Right lobe of liver (tissue), 6 donors: ENCODE measurements at regions not wholly inside any gene's neighbourhood (a gene's known extent, or its start where the extent isn't known, plus 50 kb on each side); places are given as distances from the start of the nearest gene placed in this dataset.
A peak's percentile ranks its signal among the peaks of the same experiment; 100 is the strongest.
"Not testable (repeated sequence)": the region's sequence is repeated elsewhere in the genome, so short reads cannot be mapped to it uniquely, and the experiment has no call there.

Experiments used
- ATAC-seq, 4 donors: fragments of 200-7000 bp; cut with Tn5 transposase; one replicate each; pipeline ENCODE4 v1.9.1; 2020; ENCODE audit warnings: mild to moderate bottlenecking in 4 of 4, moderate library complexity in 4 of 4
- DNase-seq, 3 donors: peaks; one replicate each; pipeline ENCODE4 v3.0.0-alpha.2; 2020
- H3K27ac ChIP-seq, 3 donors: fragments of 200-600 bp; one replicate each; pipeline ENCODE4 v1.8.0; 2022
- H3K27me3 ChIP-seq, 2 donors: fragments of 200-600 bp; one replicate each; pipeline ENCODE4 v1.8.0; 2022
- H3K36me3 ChIP-seq, 4 donors: fragments of 200-600 bp; sonication (generic) in 1 of 4; one replicate each; pipeline versions ENCODE4 v1.5.1 to v1.8.0; 2017 to 2022; ENCODE audit warnings: control low read depth in 1 of 4
- H3K4me1 ChIP-seq, 4 donors: fragments of 200-600 bp; sonication (generic) in 1 of 4; one replicate each; pipeline versions ENCODE4 v1.5.1 to v1.8.0; 2017 to 2022; ENCODE audit warnings: control low read depth in 1 of 4
- H3K4me3 ChIP-seq, 3 donors: fragments of 200-600 bp; one replicate each; pipeline ENCODE4 v1.8.0; 2022
- H3K9me3 ChIP-seq, 4 donors: fragments of 200-600 bp; sonication (generic) in 1 of 4; one replicate each; pipeline versions ENCODE4 v1.5.1 to v1.8.0; 2017 to 2022; ENCODE audit warnings: control low read depth in 1 of 4
- POLR2A ChIP-seq: fragments of 450-650 bp; IDR thresholded peaks from one replicate; pipeline ENCODE4 v1.6.1; 2017; ENCODE audit warnings: antibody characterized with exemption, mild to moderate bottlenecking
- WGBS: methylation state at CpG from one replicate; pipeline ENCODE4 v1.1.6; 2018; ENCODE audit warnings: low coverage, low lambda C conversion rate; ENCODE audit not compliant: insufficient coverage; ENCODE audit errors: missing lambda C conversion rate; 5-methylcytosine and 5-hydroxymethylcytosine counted together
- intact Hi-C, 2 donors: fragments of 100-400 bp; cut with DNase I; formaldehyde crosslinking; loops; one replicate each; pipeline versions ENCODE4 v1.11.2 to v1.14.1; 2022
- TF ChIP-seq, protein P1 (sequence below), 4 donors: fragments of 200-600 bp in 3 of 4; fragments of 450-650 bp in 1 of 4; IDR thresholded peaks; one replicate each; pipeline versions ENCODE4 v1.5.1 to v1.8.0; 2016 to 2022; ENCODE audit warnings: antibody characterized with exemption in 4 of 4, mild to moderate bottlenecking in 2 of 4
- donor health status: DM: no; HTN: yes; CAD: no.
- donor health status: DM: no; HTN: no; CAD: no.
- donor health status: DM: no; HTN: no; CAD: no.
- donor health status: DM: no; HTN: yes; CAD: no.
- donor health status: DM: no; HTN: yes; CAD: no.

DNA sequence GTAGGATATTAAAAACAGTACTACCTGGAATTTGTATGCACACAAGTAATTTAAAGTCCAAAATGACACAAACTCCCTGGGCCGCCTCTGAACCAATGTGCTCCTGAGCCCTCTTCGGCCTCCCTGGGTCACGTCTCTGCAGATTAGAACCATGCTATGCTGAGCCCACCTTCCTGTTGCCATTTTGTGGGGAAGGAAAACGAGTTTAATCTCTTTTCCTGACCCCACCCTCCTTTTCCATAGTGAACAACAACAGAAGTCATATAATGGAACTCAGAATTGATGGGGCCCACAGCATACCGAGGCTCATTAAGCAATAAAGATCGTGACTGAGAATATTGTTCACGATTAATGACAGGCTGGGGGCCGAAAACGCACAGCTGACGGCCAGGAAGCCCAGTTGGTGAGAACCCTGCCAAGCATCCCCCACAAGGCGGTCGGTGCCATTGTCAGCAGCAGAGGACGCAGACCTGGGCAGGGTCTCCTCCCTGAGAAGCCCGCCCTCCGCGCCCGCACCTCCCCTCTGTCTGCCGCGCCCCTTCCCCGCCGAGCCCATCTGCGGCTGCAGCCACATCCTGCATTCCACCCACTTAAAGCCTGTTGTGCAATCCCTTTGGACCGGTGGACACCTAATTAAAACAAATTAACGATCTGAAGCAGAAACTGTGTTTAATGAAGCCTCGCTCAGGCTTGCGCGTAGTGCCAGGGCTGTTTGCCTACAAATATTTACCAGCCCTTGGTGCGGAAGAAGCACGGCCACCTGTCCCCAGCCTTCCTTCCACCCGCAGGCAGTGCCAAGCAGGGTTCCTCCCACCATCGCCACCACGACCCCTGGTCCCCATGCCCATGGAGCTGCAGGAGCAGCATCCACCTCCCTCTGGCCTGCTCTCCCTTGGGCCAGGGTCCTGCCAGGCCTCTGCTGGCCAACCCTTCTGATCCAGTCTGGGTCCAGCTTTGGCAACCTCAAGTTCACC, 68.1 kb downstream of the DLL1 start:
- Histone ChIP-seq H3K27ac (no peak overlapping the region), H3K4me1 (peaks cover 0 to 26% (median 15%) of the 10 kb centered on the region in 4 donors), H3K9me3 (no peaks in the 10 kb centered on the region), H3K36me3 (no peaks in the 10 kb centered on the region), H3K4me3 (no peak overlapping the region), H3K27me3 (no peaks in the 10 kb centered on the region)
- ATAC-seq: no peak
- TF ChIP-seq POLR2A: no peak
- TF ChIP-seq, protein P1, sequence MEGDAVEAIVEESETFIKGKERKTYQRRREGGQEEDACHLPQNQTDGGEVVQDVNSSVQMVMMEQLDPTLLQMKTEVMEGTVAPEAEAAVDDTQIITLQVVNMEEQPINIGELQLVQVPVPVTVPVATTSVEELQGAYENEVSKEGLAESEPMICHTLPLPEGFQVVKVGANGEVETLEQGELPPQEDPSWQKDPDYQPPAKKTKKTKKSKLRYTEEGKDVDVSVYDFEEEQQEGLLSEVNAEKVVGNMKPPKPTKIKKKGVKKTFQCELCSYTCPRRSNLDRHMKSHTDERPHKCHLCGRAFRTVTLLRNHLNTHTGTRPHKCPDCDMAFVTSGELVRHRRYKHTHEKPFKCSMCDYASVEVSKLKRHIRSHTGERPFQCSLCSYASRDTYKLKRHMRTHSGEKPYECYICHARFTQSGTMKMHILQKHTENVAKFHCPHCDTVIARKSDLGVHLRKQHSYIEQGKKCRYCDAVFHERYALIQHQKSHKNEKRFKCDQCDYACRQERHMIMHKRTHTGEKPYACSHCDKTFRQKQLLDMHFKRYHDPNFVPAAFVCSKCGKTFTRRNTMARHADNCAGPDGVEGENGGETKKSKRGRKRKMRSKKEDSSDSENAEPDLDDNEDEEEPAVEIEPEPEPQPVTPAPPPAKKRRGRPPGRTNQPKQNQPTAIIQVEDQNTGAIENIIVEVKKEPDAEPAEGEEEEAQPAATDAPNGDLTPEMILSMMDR (IDR thresholded peaks at IDR 0.05): no peak
- DNase-seq: peak in 1 of 3 donors; percentile 43
- WGBS: 47% methylated on average over 9 of the region's 32 CpGs
- intact Hi-C loops: loop anchor here in 1 of 2 donors (10.0 kb wide), 1 partner anchor 62 kb away; no protein-coding TSS in a partner anchor

GRCh38 chr6:170221753-170222400, 69.0 kb downstream of the DLL1 start:
- H3K4me3 ChIP-seq: no peak overlapping the region
- H3K27me3 ChIP-seq: no peaks in the 10 kb centered on the region
- H3K4me1 ChIP-seq: peaks cover 0 to 26% (median 15%) of the 10 kb centered on the region in 4 donors
- 81% methylated on average over 14 of the region's 29 CpGs for WGBS
- H3K27ac ChIP-seq: no peak overlapping the region
- intact Hi-C loops: loop anchor here in 1 of 2 donors (10.0 kb wide), 1 partner anchor 63 kb away; no protein-coding TSS in a partner anchor
- no peak for TF ChIP-seq POLR2A
- TF ChIP-seq, protein P1 (IDR thresholded peaks at IDR 0.05): no peak
- no peaks in the 10 kb centered on the region for H3K9me3 ChIP-seq
- ATAC-seq (no peak), DNase-seq (peak in 2 of 3 donors; percentile 38 to 42)
- no peaks in the 10 kb centered on the region for H3K36me3 ChIP-seq

DNA sequence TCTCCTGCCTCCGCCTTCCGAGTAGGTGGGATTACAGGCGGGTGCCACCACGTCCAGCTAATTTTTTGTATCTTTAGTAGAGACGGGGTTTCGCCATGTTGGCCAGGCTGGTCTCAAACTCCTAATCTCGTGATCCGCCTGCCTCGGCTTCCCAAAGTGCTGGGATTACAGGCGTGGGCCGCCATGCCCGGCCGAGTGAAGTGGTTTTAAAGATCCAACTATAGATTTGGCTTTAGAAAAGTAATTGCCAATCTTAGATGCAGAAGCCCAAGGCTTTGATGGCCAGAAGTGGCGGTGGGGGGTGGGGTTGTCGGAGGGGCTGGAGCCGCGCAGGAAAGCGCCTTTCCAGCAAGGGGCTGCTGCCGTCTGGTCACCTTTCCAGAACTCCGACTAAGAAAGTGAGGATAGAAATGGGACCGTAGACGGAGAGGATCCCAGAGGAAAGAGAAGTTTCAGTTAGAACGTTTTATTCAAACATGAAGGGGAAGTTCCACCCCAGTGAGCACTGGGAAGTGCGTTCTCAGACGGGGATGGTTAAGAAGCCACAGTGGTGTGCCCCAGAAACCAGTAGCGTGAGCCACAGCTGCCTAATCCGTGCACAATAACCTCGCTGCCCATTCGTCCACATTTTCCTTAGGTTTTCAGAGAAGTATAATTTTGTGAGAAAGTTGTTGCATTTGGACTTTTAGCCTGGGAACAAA, 69.7 kb downstream of the DLL1 start:
- TF ChIP-seq, protein P1 (IDR thresholded peaks at IDR 0.05): no peak
- TF ChIP-seq POLR2A: no peak
- DNase-seq: no peak
- no peak for ATAC-seq
- H3K4me1 ChIP-seq: peaks cover 0 to 26% (median 13%) of the 10 kb centered on the region in 4 donors
- intact Hi-C loops: loop anchor here in 1 of 2 donors (10.0 kb wide), 1 partner anchor 64 kb away; no protein-coding TSS in a partner anchor
- 74% methylated on average over 24 of the region's 29 CpGs for WGBS
- H3K9me3 ChIP-seq: no peaks in the 10 kb centered on the region
- no peak overlapping the region for H3K4me3 ChIP-seq
- H3K27me3 ChIP-seq: no peaks in the 10 kb centered on the region
- no peak overlapping the region for H3K27ac ChIP-seq
- no peaks in the 10 kb centered on the region for H3K36me3 ChIP-seq

DNA sequence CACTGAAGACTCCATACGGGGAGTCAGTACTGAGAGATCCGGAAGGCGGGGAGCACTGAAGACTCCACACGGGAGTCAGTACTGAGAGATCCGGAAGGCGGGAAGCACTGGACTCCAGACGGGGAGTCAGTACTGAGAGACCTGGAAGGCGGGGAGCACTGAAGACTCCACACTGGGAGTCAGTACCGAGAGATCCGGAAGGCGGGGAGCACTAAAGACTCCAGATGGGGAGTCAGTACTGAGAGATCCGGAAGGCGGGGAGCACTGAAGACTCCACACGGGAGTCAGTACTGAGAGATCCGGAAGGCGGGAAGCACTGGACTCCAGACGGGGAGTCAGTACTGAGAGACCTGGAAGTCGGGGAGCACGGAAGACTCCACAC, 77.2 kb downstream of the DLL1 start:
- 83% methylated on average over 13 of the region's 19 CpGs for WGBS
- H3K9me3 ChIP-seq, H3K4me3 ChIP-seq, H3K36me3 ChIP-seq, DNase-seq, ATAC-seq, intact Hi-C loops, H3K27me3 ChIP-seq, H3K4me1 ChIP-seq, H3K27ac ChIP-seq: not testable (repeated sequence)
